Activated CD4-positive, alpha-beta T cell treated with anti-CD3 and anti-CD28 coated beads, Interleukin-10, Interleukin-2, amounts not matched to agents 100 ng/mL and 50 ng/mL, durations not matched to agents 16 hours and 8 hours (primary cell): ENCODE measurements at regions not wholly inside any gene's neighbourhood (a gene's known extent, or its start where the extent isn't known, plus 50 kb on each side); places are given as distances from the start of the nearest gene placed in this dataset.

ENCODE experiments used
- DNase-seq: peaks from one replicate; pipeline ENCODE4 v3.0.0-alpha.2; 2020

GRCh38 chr9:90037146-90037797 lies 432.5 kb downstream of the GADD45G start:
- no peak for DNase-seq

- no peak for DNase-seq
Measured at GRCh38 chr9:90038763-90039162, 434.0 kb downstream of the GADD45G start.

GRCh38 chr9:90044263-90044662 lies 439.5 kb downstream of the GADD45G start:
- no peak for DNase-seq

- peak; percentile 70 for DNase-seq
Measured at GRCh38 chr9:90044710-90045151, 439.9 kb downstream of the GADD45G start.

GRCh38 chr9:90046317-90046861 lies 441.6 kb downstream of the GADD45G start:
- no peak for DNase-seq

GRCh38 chr9:90047828-90048227 lies 443.0 kb downstream of the GADD45G start:
- no peak for DNase-seq

- no peak for DNase-seq
Measured at GRCh38 chr9:90052366-90052765, 447.6 kb downstream of the GADD45G start.

GRCh38 chr9:90053027-90053426 lies 448.2 kb downstream of the GADD45G start:
- peak; percentile 24 for DNase-seq

GRCh38 chr9:90054810-90055209 lies 450.0 kb downstream of the GADD45G start:
- no peak for DNase-seq

GRCh38 chr9:90055226-90055625 lies 450.4 kb downstream of the GADD45G start:
- no peak for DNase-seq

- no peak for DNase-seq
Measured at GRCh38 chr9:90057361-90057760, 452.5 kb downstream of the GADD45G start.

GRCh38 chr9:90058182-90058763 lies 453.5 kb downstream of the GADD45G start:
- DNase-seq, result no peak

GRCh38 chr9:90059436-90059835 lies 454.6 kb downstream of the GADD45G start:
- DNase-seq, result no peak

- no peak for DNase-seq
Measured at GRCh38 chr9:90060256-90060655, 455.4 kb downstream of the GADD45G start.

- no peak for DNase-seq
Measured at GRCh38 chr9:90061187-90061586, 456.4 kb downstream of the GADD45G start.

- DNase-seq, result no peak
Measured at GRCh38 chr9:90062982-90063381, 458.2 kb downstream of the GADD45G start.

GRCh38 chr9:90064248-90064647 lies 459.4 kb downstream of the GADD45G start:
- no peak for DNase-seq

GRCh38 chr9:90064971-90065370 lies 460.2 kb downstream of the GADD45G start:
- no peak for DNase-seq

- DNase-seq, result no peak
Measured at GRCh38 chr9:90065851-90066250, 461.0 kb downstream of the GADD45G start.

GRCh38 chr9:90069085-90069484 lies 464.3 kb downstream of the GADD45G start:
- no peak for DNase-seq

- DNase-seq, result no peak
Measured at GRCh38 chr9:90070056-90070455, 465.2 kb downstream of the GADD45G start.

- no peak for DNase-seq
Measured at GRCh38 chr9:90070469-90070868, 465.7 kb downstream of the GADD45G start.

GRCh38 chr9:90070931-90071660 lies 466.3 kb downstream of the GADD45G start:
- no peak for DNase-seq
